ENCODE measurements at regions not wholly inside any gene's neighbourhood (a gene's known extent, or its start where the extent isn't known, plus 50 kb on each side); places are given as distances from the start of the nearest gene placed in this dataset.
A peak's percentile ranks its signal among the peaks of the same experiment; 100 is the strongest.

DNA sequence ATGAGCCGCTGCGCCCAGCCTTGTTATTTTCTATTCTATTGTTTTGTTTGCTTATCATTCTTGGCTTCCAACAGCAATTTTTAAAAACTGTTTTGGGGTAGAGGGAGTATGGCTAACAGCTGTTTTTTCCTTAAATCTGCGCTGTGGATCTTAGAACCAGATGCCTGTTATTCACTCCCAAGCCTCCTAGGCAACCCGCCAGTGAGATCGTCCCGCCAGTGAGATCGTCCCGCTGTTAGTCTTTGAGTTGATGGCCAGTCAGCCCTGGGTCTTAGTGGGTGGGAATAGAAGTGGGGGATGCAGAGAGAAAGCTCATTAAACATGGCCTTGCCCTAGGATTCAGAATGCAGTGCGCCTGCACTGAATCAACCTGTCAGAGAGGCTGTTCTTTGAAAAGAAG, 67.3 kb upstream of the BICD1 start:
- Histone ChIP-seq H3K36me3 (ENCODE audit: control insufficient read depth, insufficient read depth, low read length) (no peaks in the 10 kb centered on the region), H3K4me3 (ENCODE audit: low read depth, low read length) (no peak overlapping the region), H3K27me3 (ENCODE audit: control insufficient read depth, insufficient read depth, low read length) (no peaks in the 10 kb centered on the region)
- FAIRE-seq (no peak), DNase-seq (ENCODE audit: low read depth) (no peak)
- TF ChIP-seq, protein P1, sequence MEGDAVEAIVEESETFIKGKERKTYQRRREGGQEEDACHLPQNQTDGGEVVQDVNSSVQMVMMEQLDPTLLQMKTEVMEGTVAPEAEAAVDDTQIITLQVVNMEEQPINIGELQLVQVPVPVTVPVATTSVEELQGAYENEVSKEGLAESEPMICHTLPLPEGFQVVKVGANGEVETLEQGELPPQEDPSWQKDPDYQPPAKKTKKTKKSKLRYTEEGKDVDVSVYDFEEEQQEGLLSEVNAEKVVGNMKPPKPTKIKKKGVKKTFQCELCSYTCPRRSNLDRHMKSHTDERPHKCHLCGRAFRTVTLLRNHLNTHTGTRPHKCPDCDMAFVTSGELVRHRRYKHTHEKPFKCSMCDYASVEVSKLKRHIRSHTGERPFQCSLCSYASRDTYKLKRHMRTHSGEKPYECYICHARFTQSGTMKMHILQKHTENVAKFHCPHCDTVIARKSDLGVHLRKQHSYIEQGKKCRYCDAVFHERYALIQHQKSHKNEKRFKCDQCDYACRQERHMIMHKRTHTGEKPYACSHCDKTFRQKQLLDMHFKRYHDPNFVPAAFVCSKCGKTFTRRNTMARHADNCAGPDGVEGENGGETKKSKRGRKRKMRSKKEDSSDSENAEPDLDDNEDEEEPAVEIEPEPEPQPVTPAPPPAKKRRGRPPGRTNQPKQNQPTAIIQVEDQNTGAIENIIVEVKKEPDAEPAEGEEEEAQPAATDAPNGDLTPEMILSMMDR (IDR thresholded peaks at IDR 0.05; ENCODE audit: insufficient read depth, low read length, severe bottlenecking) = no peak

GRCh38 chr12:32039917-32040575, 66.6 kb upstream of the BICD1 start:
- no peak for FAIRE-seq
- DNase-seq (ENCODE audit: low read depth) = no peak
- H3K36me3 ChIP-seq (ENCODE audit: control insufficient read depth, insufficient read depth, low read length) = no peaks in the 10 kb centered on the region
- no peaks in the 10 kb centered on the region for H3K27me3 ChIP-seq (ENCODE audit: control insufficient read depth, insufficient read depth, low read length)
- H3K4me3 ChIP-seq (ENCODE audit: low read depth, low read length) = no peak overlapping the region
- TF ChIP-seq, protein P1 (IDR thresholded peaks at IDR 0.05; ENCODE audit: insufficient read depth, low read length, severe bottlenecking) = no peak

GRCh38 chr12:32043928-32044549, 62.6 kb upstream of the BICD1 start:
- Histone ChIP-seq H3K36me3 (ENCODE audit: control insufficient read depth, insufficient read depth, low read length) (no peaks in the 10 kb centered on the region), H3K27me3 (ENCODE audit: control insufficient read depth, insufficient read depth, low read length) (no peaks in the 10 kb centered on the region), H3K4me3 (ENCODE audit: low read depth, low read length) (no peak overlapping the region)
- no peak for FAIRE-seq
- TF ChIP-seq, protein P1 (IDR thresholded peaks at IDR 0.05; ENCODE audit: insufficient read depth, low read length, severe bottlenecking) = no peak
- DNase-seq (ENCODE audit: low read depth) = peak; percentile 40

GRCh38 chr12:32047357-32048212, 59.1 kb upstream of the BICD1 start:
- no peaks in the 10 kb centered on the region for H3K27me3 ChIP-seq (ENCODE audit: control insufficient read depth, insufficient read depth, low read length)
- DNase-seq (ENCODE audit: low read depth) = no peak
- H3K36me3 ChIP-seq (ENCODE audit: control insufficient read depth, insufficient read depth, low read length) = no peaks in the 10 kb centered on the region
- no peak for FAIRE-seq
- H3K4me3 ChIP-seq (ENCODE audit: low read depth, low read length) = no peak overlapping the region
- TF ChIP-seq, protein P1 (IDR thresholded peaks at IDR 0.05; ENCODE audit: insufficient read depth, low read length, severe bottlenecking) = no peak

DNA sequence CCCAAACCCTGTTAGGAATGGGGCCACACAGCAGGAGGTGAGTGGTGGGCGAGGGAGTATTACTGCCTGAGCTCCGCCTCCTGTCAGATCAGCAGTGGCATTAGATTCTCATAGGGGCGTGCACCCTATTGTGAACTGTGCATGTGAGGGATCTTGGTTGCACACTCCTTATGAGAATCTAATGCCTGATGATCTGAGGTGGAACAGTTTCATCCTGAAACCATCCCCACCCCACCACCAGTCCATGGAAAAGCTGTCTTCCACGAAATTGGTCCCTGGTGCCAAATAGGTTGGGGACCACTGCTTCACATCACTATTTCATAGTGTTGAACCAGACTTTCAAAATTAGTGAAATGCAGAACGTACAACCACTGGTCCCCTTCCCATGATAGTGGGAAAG, 57.9 kb upstream of the BICD1 start:
- no peaks in the 10 kb centered on the region for H3K27me3 ChIP-seq (ENCODE audit: control insufficient read depth, insufficient read depth, low read length)
- no peak overlapping the region for H3K4me3 ChIP-seq (ENCODE audit: low read depth, low read length)
- TF ChIP-seq, protein P1 (IDR thresholded peaks at IDR 0.05; ENCODE audit: insufficient read depth, low read length, severe bottlenecking) = no peak
- no peaks in the 10 kb centered on the region for H3K36me3 ChIP-seq (ENCODE audit: control insufficient read depth, insufficient read depth, low read length)
- DNase-seq (ENCODE audit: low read depth) = no peak
- FAIRE-seq = no peak

Measured in bronchial epithelial cell (primary cell).